Fibroblast of lung (primary cell): ENCODE measurements at regions not wholly inside any gene's neighbourhood (a gene's known extent, or its start where the extent isn't known, plus 50 kb on each side); places are given as distances from the start of the nearest gene placed in this dataset.

Experiments
- DNase-seq, 2 donors: peaks; one replicate each; pipeline versions ENCODE4 v3.0.0 to v3.0.0-alpha.2; 2010; ENCODE audit warnings: low read depth in 2 of 2
- H2AFZ ChIP-seq: 2 replicates; pipeline ENCODE4 v1.5.1; 2012; ENCODE audit warnings: low read length, control low read depth, inconsistent platforms
- H3K27ac ChIP-seq: 2 replicates; pipeline ENCODE4 v1.5.1; 2011; ENCODE audit warnings: low read length, control low read depth; ENCODE audit not compliant: insufficient read depth
- H3K27me3 ChIP-seq: 2 replicates; pipeline ENCODE4 v1.5.1; 2011; ENCODE audit warnings: mild to moderate bottlenecking, low read length; ENCODE audit not compliant: control insufficient read depth, insufficient read depth
- H3K36me3 ChIP-seq: 2 replicates; pipeline ENCODE4 v1.5.1; 2011; ENCODE audit warnings: low read length; ENCODE audit not compliant: control insufficient read depth, insufficient read depth
- H3K4me1 ChIP-seq: 2 replicates; pipeline ENCODE4 v1.5.1; 2011; ENCODE audit warnings: low read length; ENCODE audit not compliant: control insufficient read depth, insufficient read depth; ENCODE audit errors: extremely low read depth
- H3K4me2 ChIP-seq: 2 replicates; pipeline ENCODE4 v1.5.1; 2011; ENCODE audit warnings: low read length, control low read depth; ENCODE audit not compliant: insufficient read depth; ENCODE audit errors: extremely low read depth
- H3K4me3 ChIP-seq, 4 experiments: fragments of 200-600 bp in 1 of 4; sonication (generic) in 1 of 4; replicated peaks in 1 of 4; 2 replicates each; pipeline ENCODE4 v1.5.1; 2011 to 2016; ENCODE audit warnings: low read length in 4 of 4, low read depth in 3 of 4, mild to moderate bottlenecking in 3 of 4, control low read depth in 2 of 4, inconsistent platforms in 1 of 4, mixed read lengths in 1 of 4; ENCODE audit not compliant: insufficient read depth in 1 of 4; ENCODE audit errors: control extremely low read depth in 1 of 4
- H3K79me2 ChIP-seq: 2 replicates; pipeline ENCODE4 v1.5.1; 2012; ENCODE audit warnings: mild to moderate bottlenecking, low read length, inconsistent platforms; ENCODE audit not compliant: control insufficient read depth, insufficient read depth
- H3K9ac ChIP-seq: 2 replicates; pipeline ENCODE4 v1.5.1; 2011; ENCODE audit warnings: mild to moderate bottlenecking, low read length, control low read depth; ENCODE audit not compliant: insufficient read depth
- H3K9me3 ChIP-seq: 2 replicates; pipeline ENCODE4 v1.5.1; 2012; ENCODE audit warnings: low read depth, low read length; ENCODE audit not compliant: control insufficient read depth, insufficient read depth
- H4K20me1 ChIP-seq: 2 replicates; pipeline ENCODE4 v1.5.1; 2011; ENCODE audit warnings: low read length; ENCODE audit not compliant: control insufficient read depth, insufficient read depth; ENCODE audit errors: extremely low read depth
- CTCF ChIP-seq, 2 donors: IDR thresholded peaks in 1 of 2; conservative IDR thresholded peaks in 1 of 2; 1 replicate in 1 of 2; 2 replicates in 1 of 2; pipeline ENCODE4 v1.5.1; 2011 to 2012; ENCODE audit warnings: low read length in 2 of 2, control low read depth in 1 of 2, inconsistent platforms in 1 of 2, low read depth in 1 of 2, mild to moderate bottlenecking in 1 of 2
- EZH2 ChIP-seq: IDR thresholded peaks from 2 replicates; pipeline ENCODE4 v1.5.1; 2012; ENCODE audit warnings: low read length, control low read depth, mild to moderate bottlenecking; ENCODE audit errors: missing control alignments

GRCh38 chr16:79372503-79373184 is 227.9 kb downstream of the MAF start:
- Histone ChIP-seq H4K20me1 (no peaks in the 10 kb centered on the region), H3K4me2 (no peak overlapping the region), H3K9ac (no peak overlapping the region), H2AFZ (no peak overlapping the region), H3K4me1 (no peaks in the 10 kb centered on the region), H3K9me3 (no peaks in the 10 kb centered on the region), H3K27me3 (no peaks in the 10 kb centered on the region), H3K79me2 (no peaks in the 10 kb centered on the region), H3K27ac (no peak overlapping the region), H3K36me3 (no peaks in the 10 kb centered on the region), H3K4me3 (no peak overlapping the region)
- TF ChIP-seq CTCF (conservative IDR thresholded peaks at IDR 0.05 in 1 of 2, IDR thresholded peaks at IDR 0.05 in 1 of 2; ENCODE audit: low read depth in 1 of 2, low read length in 2 of 2) (no peak), EZH2 (no peak)
- DNase-seq, result peak; percentile 56 to 61

GRCh38 chr16:79370736-79371135 is 229.8 kb downstream of the MAF start:
- H3K4me2 ChIP-seq, result no peak overlapping the region
- no peaks in the 10 kb centered on the region for H4K20me1 ChIP-seq
- H3K9me3 ChIP-seq, result no peaks in the 10 kb centered on the region
- no peak overlapping the region for H2AFZ ChIP-seq
- TF ChIP-seq EZH2, result no peak
- TF ChIP-seq CTCF (conservative IDR thresholded peaks at IDR 0.05 in 1 of 2, IDR thresholded peaks at IDR 0.05 in 1 of 2; ENCODE audit: low read depth in 1 of 2, low read length in 2 of 2), result no peak
- DNase-seq, result no peak
- H3K27ac ChIP-seq, result no peak overlapping the region
- no peaks in the 10 kb centered on the region for H3K4me1 ChIP-seq
- no peaks in the 10 kb centered on the region for H3K79me2 ChIP-seq
- H3K4me3 ChIP-seq, result no peak overlapping the region
- H3K27me3 ChIP-seq, result no peaks in the 10 kb centered on the region
- H3K9ac ChIP-seq, result no peak overlapping the region
- H3K36me3 ChIP-seq, result no peaks in the 10 kb centered on the region

- H3K4me2 ChIP-seq, result no peak overlapping the region
- peak in 1 of 2 donors; percentile 2 for DNase-seq
Observed at GRCh38 chr16:79369796-79370195, 230.7 kb downstream of the MAF start.

More at GRCh38 chr16:79369796-79370195, 230.7 kb downstream of the MAF start:
- H3K27me3 ChIP-seq, result no peaks in the 10 kb centered on the region
- H3K79me2 ChIP-seq, result no peaks in the 10 kb centered on the region
- H3K9me3 ChIP-seq, result no peaks in the 10 kb centered on the region
- no peak overlapping the region for H3K9ac ChIP-seq
- no peak overlapping the region for H2AFZ ChIP-seq
- H3K27ac ChIP-seq, result no peak overlapping the region
- H3K4me3 ChIP-seq, result no peak overlapping the region
- H4K20me1 ChIP-seq, result no peaks in the 10 kb centered on the region
- no peaks in the 10 kb centered on the region for H3K4me1 ChIP-seq
- H3K36me3 ChIP-seq, result no peaks in the 10 kb centered on the region
- TF ChIP-seq EZH2 (no peak), CTCF (conservative IDR thresholded peaks at IDR 0.05 in 1 of 2, IDR thresholded peaks at IDR 0.05 in 1 of 2; ENCODE audit: low read depth in 1 of 2, low read length in 2 of 2) (no peak)
